Tibial artery (tissue), 4 donors: ENCODE measurements at regions not wholly inside any gene's neighbourhood (a gene's known extent, or its start where the extent isn't known, plus 50 kb on each side); places are given as distances from the start of the nearest gene placed in this dataset.

ENCODE experiments used
- DNase-seq, 2 donors: peaks; one replicate each; pipeline ENCODE4 v3.0.0-alpha.2; 2019
- H3K27ac ChIP-seq, 2 donors: fragments of 200-600 bp; sonication (generic) in 1 of 2; 1 replicate in 1 of 2; 2 replicates in 1 of 2; pipeline ENCODE4 v1.5.1; 2018 to 2019; ENCODE audit warnings: mild to moderate bottlenecking in 1 of 2
- H3K27me3 ChIP-seq, 2 donors: fragments of 200-600 bp; sonication (generic) in 1 of 2; one replicate each; pipeline versions ENCODE4 v1.5.1 to v1.6.0; 2016 to 2019
- H3K36me3 ChIP-seq, 3 donors: fragments of 200-600 bp; sonication (generic) in 2 of 3; one replicate each; pipeline ENCODE4 v1.5.1; 2016 to 2019; ENCODE audit warnings: mild to moderate bottlenecking in 2 of 3
- H3K4me1 ChIP-seq, 4 donors: fragments of 200-600 bp; sonication (generic) in 2 of 4; 1 replicate in 3 of 4; 2 replicates in 1 of 4; pipeline ENCODE4 v1.5.1; 2016 to 2019
- H3K4me3 ChIP-seq, 2 donors: fragments of 200-600 bp; sonication (generic) in 1 of 2; 1 replicate in 1 of 2; 2 replicates in 1 of 2; pipeline ENCODE4 v1.5.1; 2018 to 2019; ENCODE audit warnings: mild to moderate bottlenecking in 2 of 2
- H3K9me3 ChIP-seq, 3 donors: fragments of 200-600 bp; sonication (generic) in 1 of 3; one replicate each; pipeline ENCODE4 v1.5.1; 2016 to 2019
- intact Hi-C: fragments of 100-400 bp; cut with DNase I; formaldehyde crosslinking; loops from one replicate; pipeline ENCODE4 v1.15.0; 2023; ENCODE audit warnings: low total_unique reads
- TF ChIP-seq, protein P1 (sequence below), 2 experiments: fragments of 200-600 bp in 1 of 2; fragments of 450-650 bp in 1 of 2; IDR thresholded peaks; one replicate each; pipeline ENCODE4 v1.5.1; 2017 to 2019; ENCODE audit warnings: antibody characterized with exemption in 2 of 2, mild to moderate bottlenecking in 1 of 2, moderate library complexity in 1 of 2

DNA sequence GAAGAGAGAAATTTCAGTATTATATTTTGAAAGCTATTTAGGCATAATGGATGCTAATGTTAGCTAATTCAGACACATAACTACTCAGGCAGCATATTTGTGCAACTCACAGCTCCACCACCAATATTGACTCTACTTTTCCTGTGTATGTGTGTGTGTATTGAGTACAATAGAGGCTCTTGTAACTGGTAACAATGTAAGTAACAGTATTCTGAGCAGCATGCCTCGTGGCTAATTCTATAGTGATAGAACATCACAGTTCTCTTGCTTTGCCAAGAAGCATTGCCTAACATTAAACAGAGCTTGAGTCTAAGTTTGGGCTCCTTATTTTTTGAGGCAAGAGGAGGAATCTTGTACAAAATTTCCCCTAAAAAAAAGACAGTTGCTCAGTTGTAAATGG, 98.6 kb upstream of the ARHGEF26 start:
- TF ChIP-seq, protein P1, sequence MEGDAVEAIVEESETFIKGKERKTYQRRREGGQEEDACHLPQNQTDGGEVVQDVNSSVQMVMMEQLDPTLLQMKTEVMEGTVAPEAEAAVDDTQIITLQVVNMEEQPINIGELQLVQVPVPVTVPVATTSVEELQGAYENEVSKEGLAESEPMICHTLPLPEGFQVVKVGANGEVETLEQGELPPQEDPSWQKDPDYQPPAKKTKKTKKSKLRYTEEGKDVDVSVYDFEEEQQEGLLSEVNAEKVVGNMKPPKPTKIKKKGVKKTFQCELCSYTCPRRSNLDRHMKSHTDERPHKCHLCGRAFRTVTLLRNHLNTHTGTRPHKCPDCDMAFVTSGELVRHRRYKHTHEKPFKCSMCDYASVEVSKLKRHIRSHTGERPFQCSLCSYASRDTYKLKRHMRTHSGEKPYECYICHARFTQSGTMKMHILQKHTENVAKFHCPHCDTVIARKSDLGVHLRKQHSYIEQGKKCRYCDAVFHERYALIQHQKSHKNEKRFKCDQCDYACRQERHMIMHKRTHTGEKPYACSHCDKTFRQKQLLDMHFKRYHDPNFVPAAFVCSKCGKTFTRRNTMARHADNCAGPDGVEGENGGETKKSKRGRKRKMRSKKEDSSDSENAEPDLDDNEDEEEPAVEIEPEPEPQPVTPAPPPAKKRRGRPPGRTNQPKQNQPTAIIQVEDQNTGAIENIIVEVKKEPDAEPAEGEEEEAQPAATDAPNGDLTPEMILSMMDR (IDR thresholded peaks at IDR 0.05): no peak
- Histone ChIP-seq H3K9me3 (no peaks in the 10 kb centered on the region), H3K4me1 (no peaks in the 10 kb centered on the region), H3K27me3 (no peaks in the 10 kb centered on the region), H3K36me3 (no peaks in the 10 kb centered on the region), H3K27ac (no peak overlapping the region), H3K4me3 (no peak overlapping the region)
- no peak for DNase-seq
- intact Hi-C loops: no loop called here

- Histone ChIP-seq H3K4me1 (no peaks in the 10 kb centered on the region), H3K27ac (no peak overlapping the region), H3K4me3 (no peak overlapping the region), H3K9me3 (no peaks in the 10 kb centered on the region), H3K27me3 (no peaks in the 10 kb centered on the region), H3K36me3 (no peaks in the 10 kb centered on the region)
- TF ChIP-seq, protein P1 (IDR thresholded peaks at IDR 0.05): no peak
- intact Hi-C loops: no loop called here
- no peak for DNase-seq
Measured at GRCh38 chr3:154023148-154023547, 98.0 kb upstream of the ARHGEF26 start.

GRCh38 chr3:154025007-154025406, 96.2 kb upstream of the ARHGEF26 start:
- H3K4me1 ChIP-seq: no peaks in the 10 kb centered on the region
- intact Hi-C loops: no loop called here
- H3K36me3 ChIP-seq: no peaks in the 10 kb centered on the region
- DNase-seq: no peak
- H3K27ac ChIP-seq: no peak overlapping the region
- no peaks in the 10 kb centered on the region for H3K9me3 ChIP-seq
- H3K27me3 ChIP-seq: no peaks in the 10 kb centered on the region
- TF ChIP-seq, protein P1 (IDR thresholded peaks at IDR 0.05): no peak
- no peak overlapping the region for H3K4me3 ChIP-seq

- DNase-seq: no peak
- no peaks in the 10 kb centered on the region for H3K4me1 ChIP-seq
Measured at GRCh38 chr3:154029926-154030325, 91.3 kb upstream of the ARHGEF26 start.

GRCh38 chr3:154034797-154035330, 86.3 kb upstream of the ARHGEF26 start:
- Histone ChIP-seq H3K27ac (no peak overlapping the region), H3K36me3 (no peaks in the 10 kb centered on the region), H3K9me3 (no peaks in the 10 kb centered on the region), H3K4me3 (no peak overlapping the region), H3K4me1 (no peaks in the 10 kb centered on the region), H3K27me3 (no peaks in the 10 kb centered on the region)
- TF ChIP-seq, protein P1 (IDR thresholded peaks at IDR 0.05): no peak
- no peak for DNase-seq
- intact Hi-C loops: no loop called here

More at GRCh38 chr3:154029926-154030325, 91.3 kb upstream of the ARHGEF26 start:
- intact Hi-C loops: no loop called here
- Histone ChIP-seq H3K9me3 (no peaks in the 10 kb centered on the region), H3K36me3 (no peaks in the 10 kb centered on the region), H3K27ac (no peak overlapping the region), H3K27me3 (no peaks in the 10 kb centered on the region), H3K4me3 (no peak overlapping the region)
- TF ChIP-seq, protein P1 (IDR thresholded peaks at IDR 0.05): no peak

- H3K36me3 ChIP-seq: no peaks in the 10 kb centered on the region
- intact Hi-C loops: no loop called here
Measured at GRCh38 chr3:154040283-154040682, 80.9 kb upstream of the ARHGEF26 start.

More at GRCh38 chr3:154040283-154040682, 80.9 kb upstream of the ARHGEF26 start:
- DNase-seq: no peak
- H3K9me3 ChIP-seq: no peaks in the 10 kb centered on the region
- no peaks in the 10 kb centered on the region for H3K27me3 ChIP-seq
- TF ChIP-seq, protein P1 (IDR thresholded peaks at IDR 0.05): peak in 1 of 2 experiments; percentile 15
- H3K4me3 ChIP-seq: no peak overlapping the region
- no peak overlapping the region for H3K27ac ChIP-seq
- H3K4me1 ChIP-seq: no peaks in the 10 kb centered on the region
